Psoas muscle (tissue), 7 donors: ENCODE measurements at regions not wholly inside any gene's neighbourhood (a gene's known extent, or its start where the extent isn't known, plus 50 kb on each side); places are given as distances from the start of the nearest gene placed in this dataset.

Experiments
- ATAC-seq, 4 donors: fragments of 200-7000 bp; cut with Tn5 transposase; one replicate each; pipeline ENCODE4 v1.9.1; 2020; ENCODE audit warnings: moderate library complexity in 3 of 4, mild to moderate bottlenecking in 2 of 4
- DNase-seq, 2 donors: peaks; one replicate each; pipeline ENCODE4 v3.0.0-alpha.2; 2020
- H3K27ac ChIP-seq: fragments of 200-600 bp; one replicate; pipeline ENCODE4 v1.8.0; 2022
- H3K27me3 ChIP-seq, 3 donors: fragments of 200-600 bp in 1 of 3; one replicate each; pipeline versions ENCODE4 v1.6.1 to v1.8.0; 2013 to 2022; ENCODE audit warnings: low read length in 2 of 3, mild to moderate bottlenecking in 2 of 3, moderate library complexity in 1 of 3; ENCODE audit not compliant: insufficient read depth in 3 of 3
- H3K36me3 ChIP-seq, 2 donors: fragments of 200-600 bp in 1 of 2; one replicate each; pipeline versions ENCODE4 v1.6.1 to v1.8.0; 2013 to 2022; ENCODE audit warnings: low read depth in 1 of 2, mild to moderate bottlenecking in 1 of 2, moderate library complexity in 1 of 2; ENCODE audit not compliant: insufficient read depth in 1 of 2
- H3K4me1 ChIP-seq: fragments of 200-600 bp; one replicate; pipeline ENCODE4 v1.8.0; 2022
- H3K4me3 ChIP-seq: fragments of 200-600 bp; one replicate; pipeline ENCODE4 v1.8.0; 2022; ENCODE audit warnings: mild to moderate bottlenecking
- H3K9me3 ChIP-seq: fragments of 200-600 bp; one replicate; pipeline ENCODE4 v1.8.0; 2022
- WGBS, 3 donors: extraction: QIAGEN DNeasy Blood & Tissue Kit; methylation state at CpG; one replicate each; pipeline versions ENCODE4 v1.1.6 to v1.1.7; 2013; 5-methylcytosine and 5-hydroxymethylcytosine counted together
- intact Hi-C, 2 donors: fragments of 100-400 bp; cut with DNase I; formaldehyde crosslinking; loops; one replicate each; pipeline versions ENCODE4 v1.11.0 to v1.14.2; 2022
- TF ChIP-seq, protein P1 (sequence below): fragments of 200-600 bp; IDR thresholded peaks from one replicate; pipeline ENCODE4 v1.8.0; 2022; ENCODE audit warnings: antibody characterized with exemption
- donor health status: healthy with polysubstance abuse.
- donor health status: DM: no; HTN: no; CAD: no; lungs with moderate emphysema.
- donor health status: Bipolar disorder and iron deficiency.
- donor health status: healthy.
- donor health status: DM: yes; HTN: yes; CAD: no.
- donor health status: DM: no; HTN: no; CAD: no.
- donor health status: DM: yes; HTN: yes; CAD: no.

- intact Hi-C loops, result no loop called here
- Histone ChIP-seq H3K4me1 (no peaks in the 10 kb centered on the region), H3K27me3 (no peaks in the 10 kb centered on the region), H3K27ac (no peak overlapping the region), H3K9me3 (no peaks in the 10 kb centered on the region), H3K4me3 (no peak overlapping the region), H3K36me3 (no peaks in the 10 kb centered on the region)
- ATAC-seq (no peak), DNase-seq (no peak)
- 73 to 76% (median 74%) methylated on average over 1 of the region's 1 CpG for WGBS, 3 donors
- TF ChIP-seq, protein P1, sequence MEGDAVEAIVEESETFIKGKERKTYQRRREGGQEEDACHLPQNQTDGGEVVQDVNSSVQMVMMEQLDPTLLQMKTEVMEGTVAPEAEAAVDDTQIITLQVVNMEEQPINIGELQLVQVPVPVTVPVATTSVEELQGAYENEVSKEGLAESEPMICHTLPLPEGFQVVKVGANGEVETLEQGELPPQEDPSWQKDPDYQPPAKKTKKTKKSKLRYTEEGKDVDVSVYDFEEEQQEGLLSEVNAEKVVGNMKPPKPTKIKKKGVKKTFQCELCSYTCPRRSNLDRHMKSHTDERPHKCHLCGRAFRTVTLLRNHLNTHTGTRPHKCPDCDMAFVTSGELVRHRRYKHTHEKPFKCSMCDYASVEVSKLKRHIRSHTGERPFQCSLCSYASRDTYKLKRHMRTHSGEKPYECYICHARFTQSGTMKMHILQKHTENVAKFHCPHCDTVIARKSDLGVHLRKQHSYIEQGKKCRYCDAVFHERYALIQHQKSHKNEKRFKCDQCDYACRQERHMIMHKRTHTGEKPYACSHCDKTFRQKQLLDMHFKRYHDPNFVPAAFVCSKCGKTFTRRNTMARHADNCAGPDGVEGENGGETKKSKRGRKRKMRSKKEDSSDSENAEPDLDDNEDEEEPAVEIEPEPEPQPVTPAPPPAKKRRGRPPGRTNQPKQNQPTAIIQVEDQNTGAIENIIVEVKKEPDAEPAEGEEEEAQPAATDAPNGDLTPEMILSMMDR, result no peak
Measured at GRCh38 chr2:4122726-4123125, 419.4 kb downstream of the DCDC2C start.

- no peak overlapping the region for H3K27ac ChIP-seq
- ATAC-seq, result no peak
- intact Hi-C loops, result no loop called here
- peaks cover 7% of the 10 kb centered on the region for H3K9me3 ChIP-seq
- no peak for DNase-seq
- H3K36me3 ChIP-seq, result no peaks in the 10 kb centered on the region
- WGBS, 3 donors, result 59 to 84% (median 83%) methylated on average over 1 of the region's 1 CpG
- no peaks in the 10 kb centered on the region for H3K27me3 ChIP-seq
- TF ChIP-seq, protein P1, result no peak
- no peak overlapping the region for H3K4me3 ChIP-seq
- H3K4me1 ChIP-seq, result no peaks in the 10 kb centered on the region
Measured at GRCh38 chr2:4130651-4131050, 427.3 kb downstream of the DCDC2C start.

DNA sequence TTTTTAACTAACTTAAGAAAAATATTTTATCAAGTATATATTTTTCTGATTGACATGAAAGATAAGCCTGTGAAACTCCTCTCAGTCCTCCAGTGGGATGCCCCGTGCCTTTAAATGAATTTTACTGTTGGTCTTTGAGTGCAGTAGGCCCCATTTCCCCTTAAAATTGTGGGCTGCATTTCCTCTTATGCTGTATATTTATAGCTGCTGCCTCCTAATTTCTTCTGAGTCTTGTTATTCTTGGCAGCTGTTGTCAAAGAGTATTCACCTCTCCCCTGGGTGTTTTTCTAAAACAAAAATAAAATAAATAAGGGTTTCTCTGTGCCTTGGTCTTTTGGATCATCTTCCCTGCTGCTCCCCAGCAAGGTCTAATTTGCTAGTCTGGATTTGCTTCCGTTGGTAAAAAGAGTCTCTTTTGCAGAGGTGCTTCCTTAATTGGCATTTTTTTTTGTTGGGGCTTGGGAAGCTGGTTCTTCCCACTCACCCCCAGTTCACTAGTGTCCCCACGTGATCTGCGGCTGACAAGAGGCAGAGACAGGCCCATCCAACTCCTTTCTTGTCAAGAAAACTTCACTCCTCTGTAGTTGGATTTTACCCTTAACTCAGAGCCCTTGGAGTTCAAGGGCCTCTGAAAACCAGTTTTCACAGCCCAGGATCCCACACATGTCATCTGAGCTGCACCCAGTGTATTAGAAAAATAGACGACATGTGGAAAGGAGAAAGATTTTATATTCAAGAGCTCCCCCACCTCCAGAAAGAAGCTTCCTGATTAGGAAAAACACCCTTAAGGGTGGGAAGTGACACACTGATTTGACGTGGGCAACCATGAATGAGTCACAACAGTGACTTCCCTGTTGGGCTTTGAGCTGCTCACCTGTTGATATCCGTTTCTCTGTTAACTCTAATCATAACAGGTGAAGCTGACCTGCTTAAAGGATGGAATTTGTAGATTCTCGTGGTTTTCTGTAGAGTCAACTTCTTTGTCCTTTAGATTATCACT, 431.5 kb downstream of the DCDC2C start:
- no peak overlapping the region for H3K27ac ChIP-seq
- H3K9me3 ChIP-seq, result peaks cover 7% of the 10 kb centered on the region
- intact Hi-C loops, result no loop called here
- TF ChIP-seq, protein P1, result no peak
- WGBS, 3 donors, result 48 to 52% (median 49%) methylated on average over 8 of the region's 8 CpGs
- DNase-seq (no peak), ATAC-seq (no peak)
- no peaks in the 10 kb centered on the region for H3K27me3 ChIP-seq
- no peak overlapping the region for H3K4me3 ChIP-seq
- no peaks in the 10 kb centered on the region for H3K36me3 ChIP-seq
- H3K4me1 ChIP-seq, result no peaks in the 10 kb centered on the region

- WGBS, 3 donors, result 72 to 79% (median 73%) methylated on average over 14 of the region's 14 CpGs
- DNase-seq (no peak), ATAC-seq (no peak)
- Histone ChIP-seq H3K36me3 (no peaks in the 10 kb centered on the region), H3K9me3 (peaks cover under 1% of the 10 kb centered on the region), H3K4me1 (no peaks in the 10 kb centered on the region), H3K27me3 (no peaks in the 10 kb centered on the region), H3K27ac (no peak overlapping the region), H3K4me3 (no peak overlapping the region)
- intact Hi-C loops, result no loop called here
- TF ChIP-seq, protein P1, result no peak
Measured at GRCh38 chr2:4135765-4136164, 432.4 kb downstream of the DCDC2C start.
